ENCODE measurements at regions not wholly inside any gene's neighbourhood (a gene's known extent, or its start where the extent isn't known, plus 50 kb on each side); places are given as distances from the start of the nearest gene placed in this dataset.

GRCh38 chr3:87548271-87548670 lies 271.9 kb upstream of the POU1F1 start:
- TF ChIP-seq, protein P1, sequence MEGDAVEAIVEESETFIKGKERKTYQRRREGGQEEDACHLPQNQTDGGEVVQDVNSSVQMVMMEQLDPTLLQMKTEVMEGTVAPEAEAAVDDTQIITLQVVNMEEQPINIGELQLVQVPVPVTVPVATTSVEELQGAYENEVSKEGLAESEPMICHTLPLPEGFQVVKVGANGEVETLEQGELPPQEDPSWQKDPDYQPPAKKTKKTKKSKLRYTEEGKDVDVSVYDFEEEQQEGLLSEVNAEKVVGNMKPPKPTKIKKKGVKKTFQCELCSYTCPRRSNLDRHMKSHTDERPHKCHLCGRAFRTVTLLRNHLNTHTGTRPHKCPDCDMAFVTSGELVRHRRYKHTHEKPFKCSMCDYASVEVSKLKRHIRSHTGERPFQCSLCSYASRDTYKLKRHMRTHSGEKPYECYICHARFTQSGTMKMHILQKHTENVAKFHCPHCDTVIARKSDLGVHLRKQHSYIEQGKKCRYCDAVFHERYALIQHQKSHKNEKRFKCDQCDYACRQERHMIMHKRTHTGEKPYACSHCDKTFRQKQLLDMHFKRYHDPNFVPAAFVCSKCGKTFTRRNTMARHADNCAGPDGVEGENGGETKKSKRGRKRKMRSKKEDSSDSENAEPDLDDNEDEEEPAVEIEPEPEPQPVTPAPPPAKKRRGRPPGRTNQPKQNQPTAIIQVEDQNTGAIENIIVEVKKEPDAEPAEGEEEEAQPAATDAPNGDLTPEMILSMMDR (IDR thresholded peaks at IDR 0.05), result no peak
- TF ChIP-seq ZFX (IDR thresholded peaks at IDR 0.05; ENCODE audit: borderline replicate concordance), result no peak
